GM21390 (cell line): ENCODE measurements at regions not wholly inside any gene's neighbourhood (a gene's known extent, or its start where the extent isn't known, plus 50 kb on each side); places are given as distances from the start of the nearest gene placed in this dataset.

ENCODE experiments used
- ATAC-seq: cut with Tn5 transposase; IDR thresholded peaks from one replicate; pipeline ENCODE4 v1.9.1; 2021; ENCODE audit not compliant: unreplicated experiment

GRCh38 chr15:97072545-97072944, 742.0 kb downstream of the NR2F2 start:
- no peak for ATAC-seq

- no peak for ATAC-seq
Measured at GRCh38 chr15:97076011-97076410, 745.5 kb downstream of the NR2F2 start.

- ATAC-seq: no peak
Measured at GRCh38 chr15:97077975-97078374, 747.5 kb downstream of the NR2F2 start.

- no peak for ATAC-seq
Measured at GRCh38 chr15:97078591-97078990, 748.1 kb downstream of the NR2F2 start.

- ATAC-seq: no peak
Measured at GRCh38 chr15:97081666-97082226, 751.2 kb downstream of the NR2F2 start.

GRCh38 chr15:97082830-97083229, 752.3 kb downstream of the NR2F2 start:
- ATAC-seq: no peak

- no peak for ATAC-seq
Measured at GRCh38 chr15:97084650-97085049, 754.1 kb downstream of the NR2F2 start.

GRCh38 chr15:97085731-97086130, 755.2 kb downstream of the NR2F2 start:
- ATAC-seq: no peak

GRCh38 chr15:97087006-97087741, 756.7 kb downstream of the NR2F2 start:
- ATAC-seq: no peak

GRCh38 chr15:97091093-97091492, 760.6 kb downstream of the NR2F2 start:
- ATAC-seq: no peak

- no peak for ATAC-seq
Measured at GRCh38 chr15:97092656-97093055, 762.2 kb downstream of the NR2F2 start.

GRCh38 chr15:97096303-97096835, 765.9 kb downstream of the NR2F2 start:
- ATAC-seq: no peak

GRCh38 chr15:97099040-97099439, 768.5 kb downstream of the NR2F2 start:
- ATAC-seq: no peak

- no peak for ATAC-seq
Measured at GRCh38 chr15:97101572-97101971, 771.1 kb downstream of the NR2F2 start.

GRCh38 chr15:97114900-97115760, 784.6 kb downstream of the NR2F2 start:
- no peak for ATAC-seq

GRCh38 chr15:97115761-97116070, 785.2 kb downstream of the NR2F2 start:
- ATAC-seq: no peak

- no peak for ATAC-seq
Measured at GRCh38 chr15:97124790-97125189, 794.3 kb downstream of the NR2F2 start.

- no peak for ATAC-seq
Measured at GRCh38 chr15:97126553-97127233, 796.2 kb downstream of the NR2F2 start.

- ATAC-seq: no peak
Measured at GRCh38 chr15:97129674-97130073, 799.2 kb downstream of the NR2F2 start.

- no peak for ATAC-seq
Measured at GRCh38 chr15:97140216-97140615, 809.7 kb downstream of the NR2F2 start.

- no peak for ATAC-seq
Measured at GRCh38 chr15:97141360-97141759, 810.9 kb downstream of the NR2F2 start.
